ENCODE measurements at regions not wholly inside any gene's neighbourhood (a gene's known extent, or its start where the extent isn't known, plus 50 kb on each side); places are given as distances from the start of the nearest gene placed in this dataset.

DNA sequence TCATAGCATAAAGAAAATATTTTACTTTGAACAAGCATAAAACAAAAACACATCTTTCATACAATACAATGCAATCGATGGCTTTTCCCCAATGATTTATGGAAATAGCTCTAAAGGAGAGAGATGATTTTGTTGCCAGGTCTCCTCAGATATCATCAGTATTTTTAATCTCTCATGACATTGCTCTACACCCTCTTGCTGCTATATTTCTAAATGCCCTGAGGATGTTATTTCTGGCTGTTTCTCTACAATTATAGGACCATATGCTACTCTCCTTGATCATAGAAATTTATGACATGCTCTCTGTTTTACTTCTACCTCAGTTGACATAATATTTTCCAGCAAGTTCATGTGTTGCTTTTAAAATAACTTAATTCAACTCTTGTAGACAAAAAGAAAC is 654.9 kb upstream of the GBE1 start:
- TF ChIP-seq CTCF (IDR thresholded peaks at IDR 0.05 in 4 of 5, conservative IDR thresholded peaks at IDR 0.05 in 1 of 5) (no peak), POLR2A (IDR thresholded peaks at IDR 0.05) (no peak)
